ENCODE measurements at regions not wholly inside any gene's neighbourhood (a gene's known extent, or its start where the extent isn't known, plus 50 kb on each side); places are given as distances from the start of the nearest gene placed in this dataset.

DNA sequence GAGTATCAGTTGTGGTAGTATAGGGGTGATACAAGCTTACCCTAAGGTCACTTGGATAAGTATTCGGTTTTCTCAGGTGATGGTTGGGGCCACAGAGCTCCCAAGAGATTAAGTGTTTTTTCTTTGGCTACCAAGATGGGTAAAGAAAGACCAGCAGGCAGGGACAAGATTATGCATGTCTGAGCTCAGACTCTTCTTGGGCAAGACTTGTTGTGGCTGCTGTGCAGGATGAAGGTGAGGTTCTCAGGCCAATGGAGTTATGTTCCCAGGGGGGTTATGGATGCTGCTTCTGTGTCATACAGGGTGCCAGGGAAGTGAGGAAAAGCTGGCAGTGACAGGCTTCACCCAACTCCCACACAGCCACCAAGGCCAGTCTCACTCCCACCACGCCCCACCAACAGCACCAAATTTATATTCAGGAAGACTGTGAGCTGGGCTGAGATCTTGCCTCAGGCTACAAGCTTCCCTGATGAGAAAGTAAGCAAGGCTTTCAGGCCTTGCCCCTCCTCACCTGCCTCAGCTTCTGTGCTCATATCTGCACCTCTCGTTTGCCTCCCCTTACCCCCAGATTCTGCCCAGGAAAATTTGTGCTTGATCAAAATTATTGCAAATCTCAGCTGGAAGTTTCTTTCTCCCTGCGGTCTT is 511.8 kb upstream of the SLITRK1 start:
- H3K27ac ChIP-seq (ENCODE audit: low read depth, low read length), result no peak overlapping the region
- H3K9me3 ChIP-seq (ENCODE audit: control insufficient read depth, insufficient read depth, low read length), result peaks cover 2% of the 10 kb centered on the region; the same call in 1 of the 2 replicates
- no peaks in the 10 kb centered on the region for H3K27me3 ChIP-seq (ENCODE audit: control insufficient read depth, insufficient read depth, low read length)
- TF ChIP-seq, protein P1, sequence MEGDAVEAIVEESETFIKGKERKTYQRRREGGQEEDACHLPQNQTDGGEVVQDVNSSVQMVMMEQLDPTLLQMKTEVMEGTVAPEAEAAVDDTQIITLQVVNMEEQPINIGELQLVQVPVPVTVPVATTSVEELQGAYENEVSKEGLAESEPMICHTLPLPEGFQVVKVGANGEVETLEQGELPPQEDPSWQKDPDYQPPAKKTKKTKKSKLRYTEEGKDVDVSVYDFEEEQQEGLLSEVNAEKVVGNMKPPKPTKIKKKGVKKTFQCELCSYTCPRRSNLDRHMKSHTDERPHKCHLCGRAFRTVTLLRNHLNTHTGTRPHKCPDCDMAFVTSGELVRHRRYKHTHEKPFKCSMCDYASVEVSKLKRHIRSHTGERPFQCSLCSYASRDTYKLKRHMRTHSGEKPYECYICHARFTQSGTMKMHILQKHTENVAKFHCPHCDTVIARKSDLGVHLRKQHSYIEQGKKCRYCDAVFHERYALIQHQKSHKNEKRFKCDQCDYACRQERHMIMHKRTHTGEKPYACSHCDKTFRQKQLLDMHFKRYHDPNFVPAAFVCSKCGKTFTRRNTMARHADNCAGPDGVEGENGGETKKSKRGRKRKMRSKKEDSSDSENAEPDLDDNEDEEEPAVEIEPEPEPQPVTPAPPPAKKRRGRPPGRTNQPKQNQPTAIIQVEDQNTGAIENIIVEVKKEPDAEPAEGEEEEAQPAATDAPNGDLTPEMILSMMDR (IDR thresholded peaks at IDR 0.05; ENCODE audit: low read depth, low read length), result no peak
- H3K4me3 ChIP-seq (ENCODE audit: low read depth, low read length), result no peak overlapping the region
- POLR2A ChIA-PET, result no interaction called here
- DNase-seq (ENCODE audit: low read depth, low spot score), result no peak
- CTCF ChIA-PET, result no interaction called here

DNA sequence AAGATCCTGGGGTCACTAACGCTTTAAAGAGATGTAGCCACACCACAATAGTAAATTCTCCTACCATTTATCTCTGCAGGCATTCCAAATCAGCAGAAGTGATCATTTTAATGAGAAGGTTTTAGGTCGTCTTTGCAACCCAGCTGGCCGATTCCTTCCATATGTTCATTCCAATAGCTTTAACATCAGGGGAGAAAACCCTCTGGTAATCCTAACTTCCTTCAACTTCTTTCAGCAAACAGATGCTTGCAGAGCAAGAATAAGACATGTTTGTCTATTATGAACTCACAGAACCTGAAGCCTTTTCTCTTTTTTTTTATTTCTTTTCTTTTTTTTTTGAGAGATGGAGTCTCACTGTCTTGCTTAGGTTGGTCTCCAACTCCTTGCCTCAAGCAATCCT is 498.6 kb upstream of the SLITRK1 start:
- Histone ChIP-seq H3K27ac (ENCODE audit: low read depth, low read length) (no peak overlapping the region), H3K27me3 (ENCODE audit: control insufficient read depth, insufficient read depth, low read length) (no peaks in the 10 kb centered on the region), H3K4me3 (ENCODE audit: low read depth, low read length) (no peak overlapping the region), H3K9me3 (ENCODE audit: control insufficient read depth, insufficient read depth, low read length) (no peaks in the 10 kb centered on the region)
- TF ChIP-seq, protein P1 (IDR thresholded peaks at IDR 0.05; ENCODE audit: low read depth, low read length), result no peak
- ChIA-PET POLR2A (no interaction called here), CTCF (no interaction called here)
- DNase-seq (ENCODE audit: low read depth, low spot score), result no peak

DNA sequence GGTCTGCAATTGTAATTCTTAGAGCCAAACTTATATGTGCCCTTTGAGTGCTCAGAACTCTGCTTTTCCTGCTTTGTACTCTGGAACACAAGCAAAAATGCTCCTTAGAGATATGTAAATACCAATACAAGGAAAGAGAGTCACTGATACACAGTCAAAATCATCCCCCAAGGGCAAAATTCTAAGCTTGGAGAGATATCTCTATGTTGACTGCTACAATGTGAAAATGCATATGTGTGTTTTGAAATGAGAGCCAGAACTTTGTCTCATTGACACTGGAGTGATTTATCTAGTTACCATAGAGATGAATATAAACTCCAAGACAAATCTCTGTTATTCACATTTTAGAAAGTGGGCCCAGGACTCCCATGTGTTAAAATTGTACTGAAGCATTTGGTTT is 494.8 kb upstream of the SLITRK1 start:
- no peak overlapping the region for H3K4me3 ChIP-seq (ENCODE audit: low read depth, low read length)
- no peaks in the 10 kb centered on the region for H3K9me3 ChIP-seq (ENCODE audit: control insufficient read depth, insufficient read depth, low read length)
- H3K27me3 ChIP-seq (ENCODE audit: control insufficient read depth, insufficient read depth, low read length), result no peaks in the 10 kb centered on the region
- DNase-seq (ENCODE audit: low read depth, low spot score), result no peak
- ChIA-PET CTCF (no interaction called here), POLR2A (no interaction called here)
- TF ChIP-seq, protein P1 (IDR thresholded peaks at IDR 0.05; ENCODE audit: low read depth, low read length), result no peak
- H3K27ac ChIP-seq (ENCODE audit: low read depth, low read length), result no peak overlapping the region

DNA sequence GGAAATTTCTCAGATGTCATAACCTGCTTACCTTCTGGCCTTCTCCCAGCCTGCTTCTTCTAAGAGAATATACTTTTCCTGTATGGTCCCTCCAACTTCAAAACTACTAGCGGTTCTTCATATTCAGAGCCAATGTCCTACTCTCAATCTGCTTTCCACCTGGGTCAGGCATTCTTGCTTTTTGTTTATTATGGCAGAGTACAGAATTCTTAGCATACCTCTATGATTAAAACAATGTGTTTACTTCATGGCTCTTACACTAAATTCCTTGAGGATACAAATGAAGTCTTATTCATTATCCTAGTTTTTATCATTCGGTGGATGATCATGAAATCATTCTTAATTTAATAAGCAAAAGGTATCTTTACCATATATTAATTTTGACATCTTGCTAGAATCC is 484.2 kb upstream of the SLITRK1 start:
- ChIA-PET CTCF (no interaction called here), POLR2A (no interaction called here)
- H3K27ac ChIP-seq (ENCODE audit: low read depth, low read length), result no peak overlapping the region
- TF ChIP-seq, protein P1 (IDR thresholded peaks at IDR 0.05; ENCODE audit: low read depth, low read length), result no peak
- H3K9me3 ChIP-seq (ENCODE audit: control insufficient read depth, insufficient read depth, low read length), result no peaks in the 10 kb centered on the region
- no peaks in the 10 kb centered on the region for H3K27me3 ChIP-seq (ENCODE audit: control insufficient read depth, insufficient read depth, low read length)
- H3K4me3 ChIP-seq (ENCODE audit: low read depth, low read length), result no peak overlapping the region
- no peak for DNase-seq (ENCODE audit: low read depth, low spot score)

DNA sequence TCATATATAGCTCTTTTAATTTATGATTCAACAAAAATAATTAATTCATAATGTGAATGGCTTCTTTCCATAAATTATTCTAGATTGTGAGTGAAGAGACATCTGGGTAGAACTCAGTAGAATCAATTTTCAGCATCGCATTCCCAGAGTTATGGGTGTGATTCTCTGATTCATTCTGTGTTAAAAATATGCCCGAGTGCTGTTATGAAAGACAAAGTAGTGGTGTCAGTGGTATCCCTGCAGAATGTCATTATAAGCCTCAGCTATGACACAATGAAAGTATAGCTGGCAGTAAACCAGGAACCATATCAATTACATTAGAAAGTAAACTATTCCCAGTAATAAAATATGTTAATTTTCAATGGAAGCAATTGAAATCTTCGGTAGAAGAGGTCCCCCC is 480.5 kb upstream of the SLITRK1 start:
- DNase-seq (ENCODE audit: low read depth, low spot score), result no peak
- ChIA-PET CTCF (no interaction called here), POLR2A (no interaction called here)
- TF ChIP-seq, protein P1 (IDR thresholded peaks at IDR 0.05; ENCODE audit: low read depth, low read length), result no peak
- H3K4me3 ChIP-seq (ENCODE audit: low read depth, low read length), result no peak overlapping the region
- H3K9me3 ChIP-seq (ENCODE audit: control insufficient read depth, insufficient read depth, low read length), result no peaks in the 10 kb centered on the region
- no peak overlapping the region for H3K27ac ChIP-seq (ENCODE audit: low read depth, low read length)
- no peaks in the 10 kb centered on the region for H3K27me3 ChIP-seq (ENCODE audit: control insufficient read depth, insufficient read depth, low read length)
